HL-60 (cell line): ENCODE measurements at regions not wholly inside any gene's neighbourhood (a gene's known extent, or its start where the extent isn't known, plus 50 kb on each side); places are given as distances from the start of the nearest gene placed in this dataset.
"Not testable (repeated sequence)": the region's sequence is repeated elsewhere in the genome, so short reads cannot be mapped to it uniquely, and the experiment has no call there.

Experiments
- DNase-seq, 2 experiments: peaks; one replicate each; pipeline ENCODE4 v3.0.0-alpha.2; 2010 to 2020; ENCODE audit warnings: low read depth in 1 of 2, low spot score in 1 of 2
- H3K27ac ChIP-seq: fragments of 250-450 bp; sonication (Bioruptor Pico); replicated peaks from 2 replicates; pipeline ENCODE4 v1.5.1; 2020; ENCODE audit warnings: mild to moderate bottlenecking, moderate library complexity
- H3K27me3 ChIP-seq: fragments of 250-450 bp; sonication (Bioruptor Pico); 2 replicates; pipeline ENCODE4 v1.5.1; 2021; ENCODE audit warnings: mild to moderate bottlenecking, moderate library complexity; ENCODE audit not compliant: insufficient read depth, poor library complexity, severe bottlenecking
- H3K4me3 ChIP-seq: replicated peaks from 2 replicates; pipeline ENCODE4 v1.5.1; 2011; ENCODE audit warnings: mild to moderate bottlenecking, control low read depth, low read length; ENCODE audit not compliant: insufficient read depth
- CTCF ChIP-seq: IDR thresholded peaks from one replicate; pipeline ENCODE4 v1.5.1; 2011; ENCODE audit warnings: low read length, control low read depth, inconsistent platforms; ENCODE audit not compliant: insufficient read depth
- GABPA ChIP-seq: IDR thresholded peaks from 2 replicates; pipeline ENCODE4 v1.6.1; 2012; ENCODE audit warnings: low read depth
- POLR2AphosphoS5 ChIP-seq: IDR thresholded peaks from 2 replicates; pipeline ENCODE4 v1.6.1; 2012; ENCODE audit warnings: low read depth
- REST ChIP-seq: IDR thresholded peaks from 2 replicates; pipeline ENCODE4 v1.6.1; 2012; ENCODE audit warnings: low read depth; ENCODE audit not compliant: insufficient replicate concordance
- SPI1 ChIP-seq: IDR thresholded peaks from 2 replicates; pipeline ENCODE4 v1.6.1; 2012; ENCODE audit warnings: low read depth, mild to moderate bottlenecking, borderline replicate concordance

GRCh38 chr15:20368974-20369373 is 172.6 kb downstream of the GOLGA6L6 start:
- H3K4me3 ChIP-seq = no peak overlapping the region
- H3K27ac ChIP-seq = no peak overlapping the region
- no peak for DNase-seq
- TF ChIP-seq CTCF (no peak), REST (no peak), SPI1 (no peak), POLR2AphosphoS5 (no peak), GABPA (no peak)
- H3K27me3 ChIP-seq = no peaks in the 10 kb centered on the region

- DNase-seq = no peak
- H3K4me3 ChIP-seq = no peak overlapping the region
- H3K27ac ChIP-seq = no peak overlapping the region
- no peaks in the 10 kb centered on the region for H3K27me3 ChIP-seq
- TF ChIP-seq CTCF (no peak), SPI1 (no peak), POLR2AphosphoS5 (no peak)
Measured at GRCh38 chr15:20367093-20367492, 174.5 kb downstream of the GOLGA6L6 start.

- DNase-seq, H3K27me3 ChIP-seq, H3K27ac ChIP-seq, H3K4me3 ChIP-seq: not testable (repeated sequence)
Measured at GRCh38 chr15:20363591-20363990, 178.0 kb downstream of the GOLGA6L6 start.

- DNase-seq = no peak
- Histone ChIP-seq H3K27me3 (no peaks in the 10 kb centered on the region), H3K27ac (no peak overlapping the region), H3K4me3 (no peak overlapping the region)
- TF ChIP-seq CTCF (no peak), GABPA (no peak), REST (no peak), POLR2AphosphoS5 (no peak), SPI1 (no peak)
Measured at GRCh38 chr15:20361091-20361490, 180.5 kb downstream of the GOLGA6L6 start.
